ENCODE measurements at regions not wholly inside any gene's neighbourhood (a gene's known extent, or its start where the extent isn't known, plus 50 kb on each side); places are given as distances from the start of the nearest gene placed in this dataset.

DNA sequence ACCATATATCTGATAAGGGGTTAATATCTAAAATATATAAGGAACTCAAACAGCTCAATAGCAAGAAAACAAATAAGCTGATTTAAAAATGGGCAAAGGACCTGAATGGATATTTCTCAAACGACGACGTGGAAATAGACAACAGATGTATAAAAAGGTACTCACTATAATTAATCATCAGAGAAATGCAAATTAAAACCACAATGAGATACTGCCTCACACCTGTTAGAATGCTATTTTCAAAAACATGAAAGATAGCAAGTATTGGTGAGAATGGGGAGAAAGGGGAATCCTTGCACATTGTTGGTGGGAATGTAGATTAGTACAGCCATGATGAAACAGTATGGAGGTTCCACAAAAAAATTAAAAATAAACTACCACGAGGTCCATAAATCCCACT lies 163.2 kb downstream of the DKK1 start:
- TF ChIP-seq, protein P1, sequence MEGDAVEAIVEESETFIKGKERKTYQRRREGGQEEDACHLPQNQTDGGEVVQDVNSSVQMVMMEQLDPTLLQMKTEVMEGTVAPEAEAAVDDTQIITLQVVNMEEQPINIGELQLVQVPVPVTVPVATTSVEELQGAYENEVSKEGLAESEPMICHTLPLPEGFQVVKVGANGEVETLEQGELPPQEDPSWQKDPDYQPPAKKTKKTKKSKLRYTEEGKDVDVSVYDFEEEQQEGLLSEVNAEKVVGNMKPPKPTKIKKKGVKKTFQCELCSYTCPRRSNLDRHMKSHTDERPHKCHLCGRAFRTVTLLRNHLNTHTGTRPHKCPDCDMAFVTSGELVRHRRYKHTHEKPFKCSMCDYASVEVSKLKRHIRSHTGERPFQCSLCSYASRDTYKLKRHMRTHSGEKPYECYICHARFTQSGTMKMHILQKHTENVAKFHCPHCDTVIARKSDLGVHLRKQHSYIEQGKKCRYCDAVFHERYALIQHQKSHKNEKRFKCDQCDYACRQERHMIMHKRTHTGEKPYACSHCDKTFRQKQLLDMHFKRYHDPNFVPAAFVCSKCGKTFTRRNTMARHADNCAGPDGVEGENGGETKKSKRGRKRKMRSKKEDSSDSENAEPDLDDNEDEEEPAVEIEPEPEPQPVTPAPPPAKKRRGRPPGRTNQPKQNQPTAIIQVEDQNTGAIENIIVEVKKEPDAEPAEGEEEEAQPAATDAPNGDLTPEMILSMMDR (IDR thresholded peaks at IDR 0.05; ENCODE audit: low read depth, low read length, poor library complexity, severe bottlenecking), result no peak
- no peak for TF ChIP-seq EZH2phosphoT487 (IDR thresholded peaks at IDR 0.05; ENCODE audit: borderline replicate concordance, low read length)

All from DOHH2 (cell line).